ENCODE measurements at regions not wholly inside any gene's neighbourhood (a gene's known extent, or its start where the extent isn't known, plus 50 kb on each side); places are given as distances from the start of the nearest gene placed in this dataset.
"Not testable (repeated sequence)": the region's sequence is repeated elsewhere in the genome, so short reads cannot be mapped to it uniquely, and the experiment has no call there.

GRCh38 chr9:61983441-61983840 is 793.6 kb downstream of the SPATA31A7 start:
- not testable (repeated sequence) for TF ChIP-seq POLR2A (IDR thresholded peaks at IDR 0.05; ENCODE audit: low read depth, low read length); SIX5 (IDR thresholded peaks at IDR 0.05; ENCODE audit: low read depth, low read length, severe bottlenecking); EZH2 (IDR thresholded peaks at IDR 0.05; ENCODE audit: borderline replicate concordance, control insufficient read depth, low read depth, low read length); TARDBP (IDR thresholded peaks at IDR 0.05; ENCODE audit: borderline replicate concordance); RBBP5 (conservative IDR thresholded peaks at IDR 0.05); CTCF (IDR thresholded peaks at IDR 0.05 in 2 of 3, conservative IDR thresholded peaks at IDR 0.05 in 1 of 3; ENCODE audit: control insufficient read depth in 2 of 3, extremely low read depth in 1 of 3, insufficient read depth in 1 of 3, low read depth in 3 of 3, low read length in 3 of 3); JUNB (IDR thresholded peaks at IDR 0.05); BCLAF1 (IDR thresholded peaks at IDR 0.05); JUND (IDR thresholded peaks at IDR 0.05; ENCODE audit: low read depth, low read length); FOXM1 (IDR thresholded peaks at IDR 0.05; ENCODE audit: low read depth, low read length); RAD21 (IDR thresholded peaks at IDR 0.05; ENCODE audit: insufficient read depth, low read depth, low read length)
- TF ChIP-seq, protein P1, sequence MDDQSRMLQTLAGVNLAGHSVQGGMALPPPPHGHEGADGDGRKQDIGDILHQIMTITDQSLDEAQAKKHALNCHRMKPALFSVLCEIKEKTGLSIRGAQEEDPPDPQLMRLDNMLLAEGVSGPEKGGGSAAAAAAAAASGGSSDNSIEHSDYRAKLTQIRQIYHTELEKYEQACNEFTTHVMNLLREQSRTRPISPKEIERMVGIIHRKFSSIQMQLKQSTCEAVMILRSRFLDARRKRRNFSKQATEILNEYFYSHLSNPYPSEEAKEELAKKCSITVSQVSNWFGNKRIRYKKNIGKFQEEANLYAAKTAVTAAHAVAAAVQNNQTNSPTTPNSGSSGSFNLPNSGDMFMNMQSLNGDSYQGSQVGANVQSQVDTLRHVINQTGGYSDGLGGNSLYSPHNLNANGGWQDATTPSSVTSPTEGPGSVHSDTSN (IDR thresholded peaks at IDR 0.05; ENCODE audit: insufficient replicate concordance, low read depth, low read length), result not testable (repeated sequence)

Measured in GM12878 (cell line).